ENCODE measurements at regions not wholly inside any gene's neighbourhood (a gene's known extent, or its start where the extent isn't known, plus 50 kb on each side); places are given as distances from the start of the nearest gene placed in this dataset.

- intact Hi-C loops (cut with DNase I): no loop called here
- no peak for DNase-seq (ENCODE audit: low spot score)
Measured at GRCh38 chr12:115176741-115177400, 492.9 kb upstream of the TBX3 start.

GRCh38 chr12:115174920-115175319 is 490.9 kb upstream of the TBX3 start:
- DNase-seq (ENCODE audit: low spot score): no peak
- intact Hi-C loops (cut with DNase I): no loop called here

- intact Hi-C loops (cut with DNase I): no loop called here
- no peak for DNase-seq (ENCODE audit: low spot score)
Measured at GRCh38 chr12:115172521-115172920, 488.5 kb upstream of the TBX3 start.

- DNase-seq (ENCODE audit: low spot score): no peak
- intact Hi-C loops (cut with DNase I): no loop called here
Measured at GRCh38 chr12:115169981-115170380, 486.0 kb upstream of the TBX3 start.

- DNase-seq (ENCODE audit: low spot score): no peak
- intact Hi-C loops (cut with DNase I): no loop called here
Measured at GRCh38 chr12:115166698-115167315, 482.8 kb upstream of the TBX3 start.

- intact Hi-C loops (cut with DNase I): no loop called here
- DNase-seq (ENCODE audit: low spot score): no peak
Measured at GRCh38 chr12:115163710-115164109, 479.7 kb upstream of the TBX3 start.

GRCh38 chr12:115160271-115161128 is 476.5 kb upstream of the TBX3 start:
- intact Hi-C loops (cut with DNase I): no loop called here

GRCh38 chr12:115158816-115159215 is 474.8 kb upstream of the TBX3 start:
- intact Hi-C loops (cut with DNase I): no loop called here

More at GRCh38 chr12:115160271-115161128, 476.5 kb upstream of the TBX3 start:
- no peak for DNase-seq (ENCODE audit: low spot score)

GRCh38 chr12:115155665-115156645 is 472.0 kb upstream of the TBX3 start:
- intact Hi-C loops (cut with DNase I): no loop called here
- no peak for DNase-seq (ENCODE audit: low spot score)

More at GRCh38 chr12:115158816-115159215, 474.8 kb upstream of the TBX3 start:
- DNase-seq (ENCODE audit: low spot score): no peak

- intact Hi-C loops (cut with DNase I): no loop called here
- DNase-seq (ENCODE audit: low spot score): no peak
Measured at GRCh38 chr12:115149685-115150378, 465.9 kb upstream of the TBX3 start.

- DNase-seq (ENCODE audit: low spot score): no peak
- intact Hi-C loops (cut with DNase I): no loop called here
Measured at GRCh38 chr12:115149279-115149678, 465.3 kb upstream of the TBX3 start.

- intact Hi-C loops (cut with DNase I): no loop called here
Measured at GRCh38 chr12:115147916-115148315, 463.9 kb upstream of the TBX3 start.

GRCh38 chr12:115146453-115146852 is 462.5 kb upstream of the TBX3 start:
- DNase-seq (ENCODE audit: low spot score): no peak
- intact Hi-C loops (cut with DNase I): no loop called here

More at GRCh38 chr12:115147916-115148315, 463.9 kb upstream of the TBX3 start:
- no peak for DNase-seq (ENCODE audit: low spot score)

GRCh38 chr12:115144425-115144824 is 460.4 kb upstream of the TBX3 start:
- no peak for DNase-seq (ENCODE audit: low spot score)
- intact Hi-C loops (cut with DNase I): no loop called here

GRCh38 chr12:115140981-115141655 is 457.1 kb upstream of the TBX3 start:
- intact Hi-C loops (cut with DNase I): no loop called here
- DNase-seq (ENCODE audit: low spot score): no peak

- intact Hi-C loops (cut with DNase I): no loop called here
Measured at GRCh38 chr12:115137812-115138521, 454.0 kb upstream of the TBX3 start.

GRCh38 chr12:115135800-115136211 is 451.8 kb upstream of the TBX3 start:
- intact Hi-C loops (cut with DNase I): no loop called here
- DNase-seq (ENCODE audit: low spot score): peak; percentile 72

More at GRCh38 chr12:115137812-115138521, 454.0 kb upstream of the TBX3 start:
- no peak for DNase-seq (ENCODE audit: low spot score)
